ENCODE measurements at regions not wholly inside any gene's neighbourhood (a gene's known extent, or its start where the extent isn't known, plus 50 kb on each side); places are given as distances from the start of the nearest gene placed in this dataset.

- no peak for DNase-seq (ENCODE audit: low spot score)
Observed at GRCh38 chr1:39134768-39135333, 69.6 kb upstream of the MACF1 start.

DNA sequence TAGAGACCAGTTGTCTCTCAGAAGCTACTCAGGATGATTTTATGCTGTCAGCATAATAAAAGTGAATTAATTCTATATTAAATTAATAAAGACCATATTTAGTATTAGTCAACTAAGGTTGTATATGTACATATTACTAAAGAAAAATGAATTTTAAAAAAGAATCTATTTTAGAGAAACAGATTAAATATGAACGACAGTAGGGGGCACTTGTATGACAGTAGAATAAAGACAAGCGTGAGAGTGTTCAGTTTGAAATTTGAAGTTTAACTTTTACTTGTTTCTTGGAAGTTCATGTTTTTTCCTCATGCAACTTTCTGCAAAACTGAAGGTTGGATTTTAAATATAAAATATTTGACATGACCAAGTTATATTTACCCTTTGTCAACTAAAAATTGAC, 67.9 kb upstream of the MACF1 start:
- no peak for DNase-seq (ENCODE audit: low spot score)

DNA sequence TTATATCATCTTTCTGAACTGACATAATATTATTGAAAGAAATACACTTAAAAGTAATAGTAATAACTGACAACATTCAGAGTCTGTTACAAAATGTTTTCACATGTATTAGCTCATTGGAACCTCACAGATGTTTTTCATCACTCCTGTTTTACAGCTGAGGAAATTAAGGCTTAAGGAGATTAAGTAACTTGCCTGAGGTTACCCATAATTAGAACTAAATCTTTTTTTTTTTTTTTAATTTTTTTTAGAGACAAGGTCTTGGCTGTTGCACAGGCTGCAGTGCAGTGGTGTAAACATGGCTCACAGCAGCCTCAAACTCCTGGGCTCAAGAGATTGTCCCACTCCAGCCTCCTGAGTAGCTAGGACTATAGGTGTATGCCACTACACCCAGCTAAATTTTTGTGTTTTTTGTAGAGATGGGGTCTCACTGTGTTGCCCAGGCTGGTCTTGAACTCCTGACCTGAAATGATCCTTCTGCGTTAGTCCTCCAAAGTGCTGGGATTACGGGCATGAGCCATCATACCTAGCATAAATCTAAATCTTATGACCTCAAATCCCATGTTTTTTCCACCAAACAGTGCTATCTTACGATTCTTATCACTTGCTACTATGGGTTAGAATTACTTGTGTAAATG, 64.7 kb upstream of the MACF1 start:
- DNase-seq (ENCODE audit: low spot score): no peak

DNA sequence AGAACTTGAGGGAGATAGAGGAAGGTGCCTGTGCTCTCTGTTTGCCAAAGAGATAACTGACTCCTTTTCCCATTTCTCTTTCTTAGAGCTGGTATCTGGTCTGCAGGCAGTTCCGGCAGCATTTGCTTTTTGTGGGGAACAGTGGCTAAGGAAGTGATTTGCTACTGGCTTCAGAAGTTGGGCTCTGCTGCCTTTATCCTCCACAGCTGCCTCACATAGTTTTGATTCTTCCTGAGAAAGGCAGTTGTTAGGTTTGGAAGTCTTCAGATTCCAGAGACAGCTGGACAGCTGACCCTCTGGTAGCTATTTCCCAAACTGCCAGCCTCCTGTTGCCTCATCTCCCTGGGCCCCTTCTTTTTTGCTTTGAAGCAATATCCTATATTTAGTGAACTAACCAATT, 62.6 kb upstream of the MACF1 start:
- no peak for DNase-seq (ENCODE audit: low spot score)

DNA sequence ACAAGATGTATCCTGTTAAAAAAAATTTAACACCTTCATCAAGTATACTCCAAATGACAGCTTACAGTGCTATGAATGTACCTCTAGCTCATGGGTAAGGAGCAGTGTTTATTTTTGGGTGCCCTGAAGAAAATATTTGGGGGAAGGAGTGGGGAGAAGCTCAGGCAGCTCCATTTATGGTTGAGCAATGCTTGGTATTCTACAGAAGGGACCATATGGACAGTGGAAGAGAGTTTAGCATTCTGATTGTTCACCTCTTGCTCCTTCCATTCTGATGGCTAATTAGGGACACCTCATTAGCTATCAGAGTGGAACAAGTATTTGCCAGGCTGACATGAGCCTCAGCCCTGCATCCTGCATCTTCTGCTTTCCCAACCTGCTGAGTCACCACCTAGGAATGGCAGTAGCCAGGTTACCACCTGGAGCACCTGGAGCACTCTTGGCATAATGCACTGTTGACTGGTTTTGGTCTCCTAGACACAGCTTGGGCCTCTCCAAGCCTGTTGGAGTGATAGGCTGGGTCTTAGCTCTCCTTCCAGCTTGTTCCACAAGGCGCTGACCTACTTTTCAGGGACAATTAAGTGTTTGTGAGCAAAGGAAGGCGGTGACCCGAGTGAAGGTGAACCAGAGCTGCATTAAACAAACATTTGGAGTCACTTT, 62.0 kb upstream of the MACF1 start:
- no peak for DNase-seq (ENCODE audit: low spot score)

DNA sequence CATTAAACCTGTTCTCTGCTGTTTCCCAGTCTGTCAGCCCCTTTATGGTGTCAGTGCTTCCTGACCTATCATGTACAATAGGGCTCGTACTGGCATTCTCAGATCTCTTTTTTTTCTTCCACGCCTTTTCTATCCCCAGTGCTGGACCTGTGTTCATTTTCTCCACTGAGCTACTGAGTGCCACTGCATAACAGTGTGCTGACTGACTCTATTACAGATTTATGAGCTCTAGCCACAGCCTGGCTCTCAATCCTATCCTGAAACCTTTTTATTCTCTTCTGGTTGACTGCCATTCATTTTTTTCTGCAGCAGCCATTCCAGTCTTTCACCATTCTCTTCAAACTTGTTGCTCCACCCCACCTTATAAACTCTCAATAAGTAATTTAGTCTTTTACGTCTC, 59.6 kb upstream of the MACF1 start:
- DNase-seq (ENCODE audit: low spot score): no peak

- DNase-seq (ENCODE audit: low spot score): no peak
Observed at GRCh38 chr1:39145331-39145965, 59.0 kb upstream of the MACF1 start.

- DNase-seq (ENCODE audit: low spot score): no peak
Observed at GRCh38 chr1:39146681-39147080, 57.8 kb upstream of the MACF1 start.

GRCh38 chr1:39147099-39148025, 57.1 kb upstream of the MACF1 start:
- no peak for DNase-seq (ENCODE audit: low spot score)

DNA sequence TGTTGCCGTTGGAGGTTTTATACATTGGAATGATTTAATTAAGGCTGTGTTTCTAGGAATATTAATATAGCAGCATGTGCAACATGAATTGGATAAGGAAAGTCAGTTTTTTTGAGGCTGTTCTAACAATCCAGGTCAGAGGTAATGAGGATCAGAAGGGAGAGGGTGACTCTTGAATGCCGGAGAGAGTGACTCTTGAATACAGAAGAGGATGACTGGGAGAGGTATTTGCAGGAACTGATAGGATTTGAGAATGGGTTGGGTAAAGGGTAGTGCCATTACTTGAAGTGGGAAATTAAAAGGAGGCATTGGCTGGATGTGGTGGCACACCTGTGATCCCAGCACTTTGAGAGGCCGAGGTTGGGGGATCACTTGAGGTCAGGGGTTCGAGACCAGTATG, 55.6 kb upstream of the MACF1 start:
- DNase-seq (ENCODE audit: low spot score): no peak

GRCh38 chr1:39149509-39149908, 55.0 kb upstream of the MACF1 start:
- no peak for DNase-seq (ENCODE audit: low spot score)

- no peak for DNase-seq (ENCODE audit: low spot score)
Observed at GRCh38 chr1:39150779-39151178, 53.7 kb upstream of the MACF1 start.

- no peak for DNase-seq (ENCODE audit: low spot score)
Observed at GRCh38 chr1:39151267-39151666, 53.2 kb upstream of the MACF1 start.

DNA sequence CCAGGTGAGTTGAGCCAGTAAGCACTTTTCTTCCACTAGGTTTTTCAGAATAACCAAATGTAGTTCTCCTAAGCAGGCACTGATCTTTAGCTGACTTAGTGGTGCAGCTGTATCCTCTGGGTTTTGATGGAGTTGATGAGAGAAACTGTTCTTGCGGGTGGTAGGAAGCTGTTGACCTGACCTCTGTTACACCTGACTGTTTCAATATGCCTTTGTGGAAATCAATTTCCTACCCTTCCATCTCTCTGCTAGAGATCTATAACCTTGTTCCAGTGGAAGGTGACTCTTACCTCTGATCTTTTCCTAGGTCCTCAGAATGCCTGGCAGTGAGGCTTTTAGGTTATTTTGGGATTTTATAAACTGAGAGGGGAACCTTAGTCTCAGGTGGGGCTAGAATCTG, 51.6 kb upstream of the MACF1 start:
- DNase-seq (ENCODE audit: low spot score): no peak

DNA sequence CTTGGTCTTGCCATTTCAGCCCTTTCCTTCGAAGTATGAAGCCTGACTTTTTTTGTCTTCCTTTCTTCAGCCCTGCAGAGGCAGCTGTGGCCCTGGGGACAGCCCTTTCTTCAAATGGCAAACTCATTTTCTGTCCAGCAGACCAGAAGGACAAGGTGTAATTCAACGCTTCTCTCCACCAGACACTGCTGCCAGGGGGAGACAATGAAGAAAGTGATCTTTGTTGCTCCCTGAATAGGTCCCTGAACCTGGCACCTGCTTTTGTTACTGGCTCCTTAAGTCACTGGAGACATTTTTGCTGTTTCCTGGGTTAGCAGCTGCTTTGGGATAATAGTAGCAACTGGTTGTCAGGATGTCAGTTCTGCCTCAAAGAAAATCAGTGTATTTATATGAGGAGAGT, 50.8 kb upstream of the MACF1 start:
- DNase-seq (ENCODE audit: low spot score): no peak

DNA sequence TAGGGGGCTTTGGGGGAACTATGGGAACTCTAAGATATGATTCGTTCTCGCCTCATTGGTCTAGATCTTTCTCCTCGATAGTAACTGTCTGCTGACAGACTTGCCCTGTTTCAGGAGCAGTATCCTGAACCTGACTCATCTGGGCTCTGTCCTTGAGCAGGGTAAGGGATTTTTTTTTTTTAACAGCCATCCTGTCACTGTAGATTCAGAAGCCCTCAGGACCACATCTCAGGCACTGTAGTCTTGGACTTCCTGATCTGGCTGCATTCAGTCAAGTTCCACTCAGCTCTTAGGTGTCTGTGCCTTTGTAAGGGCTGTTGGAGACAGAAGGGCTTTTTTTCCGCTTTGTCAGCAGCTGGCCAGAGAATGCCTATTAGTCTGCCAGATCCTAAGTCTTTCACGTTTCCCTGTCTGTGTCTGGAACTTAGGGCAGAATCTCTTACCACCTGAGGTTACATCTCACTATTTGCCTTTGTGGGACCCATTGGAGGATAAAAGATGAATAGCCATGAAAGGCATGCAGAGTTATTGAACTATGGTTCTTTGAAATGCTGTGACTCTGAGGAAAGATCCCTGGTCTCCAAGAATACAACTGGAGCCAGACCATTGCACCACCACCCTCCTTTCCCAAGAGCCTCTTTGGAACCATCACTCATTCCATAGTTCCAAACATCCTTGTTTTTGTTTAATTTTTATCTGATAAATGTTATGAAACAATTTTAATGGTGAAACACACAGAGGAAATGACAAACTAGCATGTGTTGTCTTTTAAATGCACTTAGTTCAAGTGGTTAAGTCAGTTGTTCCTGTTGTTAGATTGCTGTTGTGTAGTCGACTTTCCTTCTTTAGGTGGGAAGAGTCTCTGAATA, 49.7 kb upstream of the MACF1 start:
- DNase-seq (ENCODE audit: low spot score): no peak
